ENCODE measurements at regions not wholly inside any gene's neighbourhood (a gene's known extent, or its start where the extent isn't known, plus 50 kb on each side); places are given as distances from the start of the nearest gene placed in this dataset.
"Not testable (repeated sequence)": the region's sequence is repeated elsewhere in the genome, so short reads cannot be mapped to it uniquely, and the experiment has no call there.

DNA sequence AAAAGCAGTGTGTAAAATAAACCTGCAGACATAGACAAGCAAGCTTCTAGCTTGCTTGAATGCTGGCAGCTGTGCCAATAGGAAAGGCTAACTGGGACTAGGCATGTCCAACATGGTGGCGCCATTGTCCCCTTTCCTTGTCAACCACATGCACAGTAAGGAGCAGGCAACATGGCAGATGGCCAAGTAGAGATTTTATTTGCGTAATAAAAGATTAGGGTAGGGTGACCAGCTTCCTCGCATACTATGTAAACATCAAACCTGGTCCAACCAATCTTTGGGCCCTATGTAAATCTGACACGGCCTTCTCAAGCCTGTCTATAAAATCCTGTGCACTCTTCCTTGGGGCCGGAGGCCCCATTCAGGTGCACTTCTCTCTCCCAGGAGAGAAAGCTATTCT is 575.4 kb upstream of the GOLIM4 start:
- Histone ChIP-seq H4K5ac (ENCODE audit: low read depth, low read length) (no peak overlapping the region), H3K4me2 (ENCODE audit: low read depth, low read length) (no peak overlapping the region), H4K20me1 (ENCODE audit: insufficient read depth, low read length) (no peaks in the 10 kb centered on the region), H3K14ac (replicated peaks; ENCODE audit: low read depth, low read length) (no peak overlapping the region), H3K36me3 (ENCODE audit: control insufficient read depth, insufficient read depth, low read length) (no peaks in the 10 kb centered on the region), H3K27me3 (ENCODE audit: control insufficient read depth, insufficient read depth, low read length) (no peaks in the 10 kb centered on the region), H3K4me3 (ENCODE audit: insufficient read depth, low read depth, low read length) (no peak overlapping the region), H3K27ac (ENCODE audit: insufficient read depth, low read length) (no peak overlapping the region), H4K91ac (ENCODE audit: insufficient read depth, low read depth, low read length) (no peak overlapping the region), H3K23ac (ENCODE audit: low read depth, low read length) (no peak overlapping the region), H2BK120ac (ENCODE audit: low read depth, low read length) (no peak overlapping the region), H2BK20ac (ENCODE audit: low read depth, low read length) (no peak overlapping the region), H3K9me1 (ENCODE audit: insufficient read depth, low read length) (no peaks in the 10 kb centered on the region), H2BK15ac (ENCODE audit: low read depth, low read length) (no peak overlapping the region), H3K56ac (ENCODE audit: extremely low read depth, insufficient read depth, low read length) (no peak overlapping the region), H4K8ac (ENCODE audit: low read depth in 2 of 2, low read length in 2 of 2) (no peak overlapping the region), H2AFZ (replicated peaks; ENCODE audit: low read length, poor library complexity) (no peak overlapping the region), H3K18ac (ENCODE audit: low read depth, low read length) (no peak overlapping the region), H2BK5ac (ENCODE audit: low read depth, low read length, poor library complexity, severe bottlenecking) (no peak overlapping the region), H2AK5ac (ENCODE audit: low read depth, low read length) (no peak overlapping the region), H3K4me1 (ENCODE audit: control insufficient read depth, insufficient read depth, low read length) (no peaks in the 10 kb centered on the region), H3K4ac (ENCODE audit: low read depth, low read length) (no peak overlapping the region), H3K79me1 (ENCODE audit: low read depth in 1 of 2, low read length in 2 of 2) (no peaks in the 10 kb centered on the region), H3K9ac (ENCODE audit: low read depth, low read length) (no peak overlapping the region), H2AK9ac (replicated peaks; ENCODE audit: low read depth, low read length, poor library complexity) (no peak overlapping the region), H3K9me3 (ENCODE audit: control insufficient read depth, insufficient read depth, low read length) (no peaks in the 10 kb centered on the region)
- WGBS, 2 experiments (ENCODE audit: extremely low coverage in 2 of 2, insufficient read length in 1 of 2) = no CpG with 5 or more reads among the region's 5 CpGs
- in situ Hi-C loops (cut with MboI; ENCODE audit: low sequenced_read_pairs) (no loop called here), dilution Hi-C loops (cut with HindIII; ENCODE audit: low sequenced_read_pairs, unreplicated experiment) (no loop called here), intact Hi-C loops (cut with micrococcal nuclease) (no loop called here)
- no peak for ATAC-seq (ENCODE audit: low read depth)
- ChIA-PET POLR2A (ENCODE audit: unreplicated experiment) (no interaction called here), CTCF (no interaction called here)
- DNase-seq = no peak
- no TSS peak for BruUV-seq (replicated peaks)
- no peak for TF ChIP-seq POLR2A (IDR thresholded peaks at IDR 0.05; ENCODE audit: low read depth, low read length)
- no peak for TF ChIP-seq MAZ (IDR thresholded peaks at IDR 0.05; ENCODE audit: borderline replicate concordance, low read depth, low read length)
- TF ChIP-seq CHD1 (IDR thresholded peaks at IDR 0.05; ENCODE audit: low read depth, low read length) = no peak
- TF ChIP-seq CEBPB (IDR thresholded peaks at IDR 0.05; ENCODE audit: low read depth, low read length) = no peak
- no peak for TF ChIP-seq RCOR1 (IDR thresholded peaks at IDR 0.05; ENCODE audit: insufficient replicate concordance, low read length)
- TF ChIP-seq BHLHE40 (IDR thresholded peaks at IDR 0.05; ENCODE audit: low read depth, low read length) = no peak

DNA sequence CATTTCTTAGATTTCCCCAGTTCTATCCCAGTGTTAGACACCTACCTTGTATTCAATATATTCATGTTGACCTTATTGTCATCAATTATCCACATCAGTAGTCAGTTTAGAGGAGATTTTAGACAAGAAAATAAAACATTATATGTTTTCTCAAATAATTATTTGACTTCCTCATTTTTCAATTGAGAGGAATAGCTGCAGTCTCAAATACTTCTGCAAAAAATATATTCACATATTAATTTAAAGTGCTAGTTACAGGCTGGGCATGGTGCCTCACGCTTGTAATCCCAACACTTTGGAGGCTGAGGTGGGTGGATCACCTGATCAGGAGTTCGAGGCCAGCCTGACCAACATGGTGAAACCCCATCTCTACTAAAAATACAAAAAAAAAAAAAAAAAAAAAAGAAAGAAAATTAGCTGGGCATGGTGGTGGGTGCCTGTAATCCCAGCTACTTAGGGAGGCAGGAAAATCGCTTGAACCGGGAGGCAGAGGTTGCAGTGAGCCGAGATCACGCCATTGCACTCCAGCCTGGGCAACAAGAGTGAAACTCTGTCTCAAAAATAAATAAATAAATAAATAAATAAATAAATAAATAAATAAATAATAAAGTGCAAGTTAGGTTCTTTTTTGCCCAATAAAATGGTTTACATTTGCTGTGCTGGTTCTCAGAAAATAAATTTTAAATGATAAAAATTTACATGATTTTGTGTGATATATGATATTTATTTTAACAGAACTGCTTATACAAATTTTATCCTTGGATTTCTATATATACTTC is 565.3 kb upstream of the GOLIM4 start:
- H3K23ac ChIP-seq (ENCODE audit: low read depth, low read length); H2AK9ac ChIP-seq (replicated peaks; ENCODE audit: low read depth, low read length, poor library complexity); in situ Hi-C loops (cut with MboI; ENCODE audit: low sequenced_read_pairs); H3K27me3 ChIP-seq (ENCODE audit: control insufficient read depth, insufficient read depth, low read length); H4K8ac ChIP-seq (ENCODE audit: low read depth in 2 of 2, low read length in 2 of 2); H2BK5ac ChIP-seq (ENCODE audit: low read depth, low read length, poor library complexity, severe bottlenecking); H3K14ac ChIP-seq (replicated peaks; ENCODE audit: low read depth, low read length); ATAC-seq (ENCODE audit: low read depth); dilution Hi-C loops (cut with HindIII; ENCODE audit: low sequenced_read_pairs, unreplicated experiment); H2AK5ac ChIP-seq (ENCODE audit: low read depth, low read length); H3K79me1 ChIP-seq (ENCODE audit: low read depth in 1 of 2, low read length in 2 of 2); H3K4me2 ChIP-seq (ENCODE audit: low read depth, low read length); H4K91ac ChIP-seq (ENCODE audit: insufficient read depth, low read depth, low read length); H3K4me3 ChIP-seq (ENCODE audit: insufficient read depth, low read depth, low read length); H3K27ac ChIP-seq (ENCODE audit: insufficient read depth, low read length); H3K9ac ChIP-seq (ENCODE audit: low read depth, low read length); BruUV-seq (replicated peaks); H2AFZ ChIP-seq (replicated peaks; ENCODE audit: low read length, poor library complexity); H3K9me3 ChIP-seq (ENCODE audit: control insufficient read depth, insufficient read depth, low read length); H2BK120ac ChIP-seq (ENCODE audit: low read depth, low read length); DNase-seq; intact Hi-C loops (cut with micrococcal nuclease); H3K9me1 ChIP-seq (ENCODE audit: insufficient read depth, low read length); H2BK15ac ChIP-seq (ENCODE audit: low read depth, low read length); H2BK20ac ChIP-seq (ENCODE audit: low read depth, low read length); H3K4ac ChIP-seq (ENCODE audit: low read depth, low read length); POLR2A ChIA-PET (ENCODE audit: unreplicated experiment); H4K20me1 ChIP-seq (ENCODE audit: insufficient read depth, low read length); H3K56ac ChIP-seq (ENCODE audit: extremely low read depth, insufficient read depth, low read length); H3K36me3 ChIP-seq (ENCODE audit: control insufficient read depth, insufficient read depth, low read length); H3K18ac ChIP-seq (ENCODE audit: low read depth, low read length); H3K4me1 ChIP-seq (ENCODE audit: control insufficient read depth, insufficient read depth, low read length); H4K5ac ChIP-seq (ENCODE audit: low read depth, low read length): not testable (repeated sequence)
- WGBS, 2 experiments (ENCODE audit: extremely low coverage in 2 of 2, insufficient read length in 1 of 2) = no CpG with 5 or more reads among the region's 6 CpGs
- CTCF ChIA-PET = interaction anchor here (1.2 kb wide), 1 partner anchor 17 kb away, joined by 4 read pairs; no protein-coding TSS in a partner anchor
